HG02885 (cell line): ENCODE measurements at regions not wholly inside any gene's neighbourhood (a gene's known extent, or its start where the extent isn't known, plus 50 kb on each side); places are given as distances from the start of the nearest gene placed in this dataset.
"Not testable (repeated sequence)": the region's sequence is repeated elsewhere in the genome, so short reads cannot be mapped to it uniquely, and the experiment has no call there.

ENCODE experiments used
- ATAC-seq: cut with Tn5 transposase; IDR thresholded peaks from one replicate; pipeline ENCODE4 v1.9.1; 2021; ENCODE audit warnings: mild to moderate bottlenecking; ENCODE audit not compliant: unreplicated experiment, poor library complexity

DNA sequence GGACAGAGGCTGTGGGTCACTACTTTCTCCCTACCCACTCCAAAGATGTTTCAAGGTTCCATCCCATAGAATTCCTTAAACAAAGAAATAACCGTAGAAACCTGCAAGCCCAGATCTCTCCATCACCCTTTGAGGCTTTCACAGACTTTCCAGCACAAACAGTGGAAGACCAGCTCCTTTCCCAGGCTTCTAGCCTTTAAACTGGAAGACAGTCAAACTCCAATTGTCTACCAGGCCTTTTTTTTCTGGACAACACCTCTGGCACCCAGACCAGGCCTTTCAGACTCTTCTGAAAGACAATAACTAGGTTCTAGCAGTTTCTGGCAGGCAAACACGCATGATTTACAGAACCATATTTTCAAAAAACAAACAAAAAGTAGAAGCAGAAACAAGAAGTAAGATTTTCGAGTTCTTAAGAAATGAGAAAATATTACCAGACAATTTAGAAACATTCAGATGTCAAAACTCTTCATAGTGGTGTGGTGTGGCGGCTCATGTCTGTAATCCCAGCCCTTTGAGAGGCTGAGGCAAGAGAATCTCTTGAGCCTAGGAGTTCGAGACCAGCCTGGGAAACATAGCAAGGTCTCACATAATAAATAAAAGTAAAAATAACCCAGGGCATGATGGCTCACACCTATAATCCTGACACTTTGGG, 73.0 kb upstream of the EPCAM start:
- ATAC-seq = no peak

DNA sequence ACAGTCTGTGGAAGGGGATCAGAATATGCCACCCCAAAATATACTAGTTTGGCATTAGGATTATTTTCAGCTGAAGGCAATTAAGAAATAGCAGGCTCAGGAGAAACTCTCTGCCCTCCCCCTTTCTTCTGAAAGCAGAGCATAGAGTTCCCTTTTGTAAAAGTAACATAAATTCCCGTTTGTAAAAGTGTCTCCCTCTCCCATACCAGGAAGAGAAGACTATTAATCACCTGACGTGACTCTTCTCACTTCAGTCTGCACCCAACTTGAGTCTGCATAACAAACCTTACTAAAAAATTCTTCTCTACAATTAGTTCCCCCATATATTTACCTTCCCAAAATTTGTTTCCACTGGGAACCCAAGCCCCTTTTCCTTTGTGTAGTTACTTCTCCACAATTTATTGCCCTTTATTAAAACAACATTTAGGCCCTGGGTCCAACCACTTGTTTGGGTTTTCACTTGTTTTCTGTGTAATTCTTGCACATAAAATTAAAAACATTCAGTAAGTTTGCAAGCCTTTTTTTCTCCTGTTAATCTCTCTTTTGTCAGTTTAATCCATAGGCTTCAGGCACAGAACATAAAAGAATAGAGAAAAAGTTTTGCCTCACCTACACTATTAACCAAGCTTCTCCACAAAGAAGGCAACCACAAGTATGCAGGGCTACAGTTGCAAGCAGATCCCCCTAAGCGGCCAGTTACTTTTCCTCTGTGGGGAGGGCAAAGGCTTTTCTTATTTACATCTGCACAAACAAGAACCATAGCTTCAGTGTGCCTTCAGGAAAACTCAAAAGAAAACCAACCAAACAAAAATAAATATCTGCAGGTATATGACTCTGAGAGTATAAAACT, 73.8 kb upstream of the EPCAM start:
- no peak for ATAC-seq

DNA sequence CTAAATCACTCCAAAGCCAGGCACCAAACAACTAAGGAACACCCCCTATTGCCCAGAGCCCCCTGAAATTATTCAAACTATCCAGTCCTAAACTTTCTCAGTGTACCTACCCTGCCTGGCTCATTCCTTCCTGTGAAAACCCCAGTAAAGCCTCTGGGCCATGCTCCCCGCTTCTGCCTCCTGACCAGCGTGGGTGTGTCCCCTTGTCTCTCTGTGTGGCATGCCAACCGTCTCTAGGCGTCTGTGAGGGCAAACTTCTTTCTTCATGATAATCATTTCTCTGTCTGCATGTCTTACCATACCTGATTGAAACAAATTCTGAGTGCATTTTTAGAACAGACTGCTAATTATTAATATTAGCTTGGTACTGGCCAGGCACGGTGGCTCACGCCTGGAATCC, 75.1 kb upstream of the EPCAM start:
- ATAC-seq = no peak

DNA sequence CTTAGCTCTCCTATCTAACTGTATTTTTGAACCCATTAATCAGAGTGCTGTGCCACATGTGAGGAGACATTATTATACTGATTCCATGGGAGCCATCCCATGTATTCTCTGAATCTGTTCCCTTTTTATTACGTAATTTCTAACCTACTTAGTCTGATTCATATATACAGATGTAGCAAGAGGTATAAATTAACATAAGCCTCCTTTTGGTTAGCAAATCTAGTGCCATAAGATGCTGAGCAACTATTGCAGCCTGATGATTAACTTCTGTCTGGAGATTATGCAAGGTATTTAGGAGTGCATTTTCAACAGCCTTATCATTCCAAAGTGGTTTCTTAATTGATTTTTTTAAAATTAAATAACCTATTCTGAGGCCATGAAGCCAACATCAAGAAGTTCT, 80.2 kb upstream of the EPCAM start:
- no peak for ATAC-seq

DNA sequence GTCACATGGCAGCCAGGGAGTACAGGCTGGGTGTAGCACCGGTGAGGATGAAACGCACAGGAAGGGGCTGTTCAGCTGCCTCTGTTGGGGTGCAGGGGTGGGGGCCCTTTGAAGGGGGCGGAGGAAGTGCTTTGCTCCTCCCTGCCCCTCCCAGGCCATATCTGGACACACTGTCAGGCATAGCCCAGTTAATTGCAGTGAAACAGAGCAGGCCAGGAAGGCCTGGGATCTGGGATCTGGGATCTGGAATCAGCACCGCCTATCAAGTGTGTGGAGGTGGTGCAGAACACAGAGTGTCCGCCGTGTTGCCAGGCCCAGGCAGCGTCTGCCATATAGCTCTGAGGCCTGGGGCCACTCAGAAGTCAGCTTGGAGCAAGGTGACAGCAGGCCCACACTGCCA, 85.5 kb upstream of the EPCAM start:
- ATAC-seq = no peak

DNA sequence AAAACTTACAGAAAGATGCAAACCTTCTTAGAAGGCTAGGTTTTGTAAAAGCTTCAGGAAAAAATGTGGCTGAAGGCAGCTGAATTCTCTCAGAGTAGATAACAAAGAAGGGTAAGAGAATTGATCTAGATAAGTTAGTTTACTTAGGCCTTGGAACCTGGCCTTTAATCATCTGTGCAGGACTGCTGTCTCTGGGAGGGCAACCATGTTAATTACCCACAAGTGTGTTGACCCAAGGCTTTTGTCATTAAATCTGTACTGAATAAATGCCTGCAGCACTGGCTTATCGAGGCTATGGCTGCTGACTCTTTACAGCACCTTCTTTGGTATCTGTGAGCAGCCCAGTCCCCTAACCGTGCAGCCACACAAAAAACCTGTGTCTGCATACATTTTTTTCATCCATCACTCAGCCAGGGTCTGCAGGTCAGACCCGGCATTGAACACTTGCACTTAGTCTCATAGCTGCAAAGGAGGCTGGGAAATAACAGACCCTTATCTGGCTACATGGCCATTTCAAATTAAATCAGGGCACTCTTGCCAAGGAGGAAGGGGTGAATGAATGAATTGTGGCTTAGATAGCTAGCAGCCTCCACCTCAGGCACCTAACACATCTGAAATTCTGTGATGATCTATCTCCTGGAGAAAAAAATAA, 86.4 kb upstream of the EPCAM start:
- ATAC-seq = no peak

DNA sequence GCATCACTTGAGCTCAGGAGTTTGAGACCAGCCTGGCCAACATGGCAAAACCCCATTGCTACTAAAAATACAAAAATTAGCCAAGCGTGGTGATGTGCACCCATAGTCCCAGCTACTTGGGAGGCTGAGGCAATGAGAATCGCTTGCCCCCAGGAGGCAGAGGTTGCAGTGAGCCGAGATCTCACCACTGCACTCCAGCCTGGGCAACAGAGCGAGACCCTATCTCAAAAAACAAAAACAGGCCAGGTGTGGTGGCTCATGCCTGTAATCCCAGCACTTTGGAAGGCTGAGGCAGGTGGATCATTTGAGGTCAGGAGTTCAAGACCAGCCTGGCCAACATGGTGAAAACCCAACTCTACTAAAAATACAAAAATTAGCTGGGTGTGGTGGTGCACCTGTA, 89.6 kb upstream of the EPCAM start:
- ATAC-seq = not testable (repeated sequence)

DNA sequence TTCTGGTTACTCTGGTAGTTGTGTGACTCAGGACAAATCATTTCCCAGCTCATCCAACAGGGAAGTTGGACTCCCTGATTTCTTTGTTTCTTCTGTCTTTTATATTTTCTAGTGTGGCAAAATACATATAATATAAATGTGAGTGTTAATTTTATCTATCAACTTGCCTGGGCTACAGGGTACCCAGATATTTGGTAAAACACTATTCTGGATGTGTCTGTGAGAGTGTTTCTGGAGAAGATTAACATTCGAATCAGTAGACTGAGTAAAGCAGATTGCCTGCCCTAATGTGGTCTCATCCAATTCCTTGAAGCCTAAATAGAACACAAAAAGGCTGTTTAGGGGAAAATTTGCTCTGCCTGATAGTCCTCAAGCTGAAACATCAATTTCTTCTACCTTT, 91.1 kb upstream of the EPCAM start:
- ATAC-seq = no peak

DNA sequence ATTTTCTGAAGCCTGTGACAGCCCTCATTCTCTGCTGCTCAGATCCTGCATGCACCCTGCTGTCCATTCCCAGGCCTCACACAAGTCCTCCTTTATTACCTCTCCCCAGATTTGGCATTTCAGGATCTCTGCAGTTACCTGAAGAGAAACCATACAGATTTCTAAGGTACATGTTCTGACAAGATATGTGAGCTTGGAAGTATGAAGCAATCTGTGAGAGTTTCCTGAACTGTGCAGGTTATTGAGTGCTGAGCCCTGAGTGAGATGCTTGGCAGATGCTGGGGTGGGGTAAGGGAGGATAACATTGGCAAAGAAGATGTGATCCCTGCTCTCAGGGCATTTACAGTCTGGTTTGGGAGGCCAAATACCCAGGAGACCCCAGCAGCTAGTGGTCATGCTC, 91.9 kb upstream of the EPCAM start:
- ATAC-seq = no peak

DNA sequence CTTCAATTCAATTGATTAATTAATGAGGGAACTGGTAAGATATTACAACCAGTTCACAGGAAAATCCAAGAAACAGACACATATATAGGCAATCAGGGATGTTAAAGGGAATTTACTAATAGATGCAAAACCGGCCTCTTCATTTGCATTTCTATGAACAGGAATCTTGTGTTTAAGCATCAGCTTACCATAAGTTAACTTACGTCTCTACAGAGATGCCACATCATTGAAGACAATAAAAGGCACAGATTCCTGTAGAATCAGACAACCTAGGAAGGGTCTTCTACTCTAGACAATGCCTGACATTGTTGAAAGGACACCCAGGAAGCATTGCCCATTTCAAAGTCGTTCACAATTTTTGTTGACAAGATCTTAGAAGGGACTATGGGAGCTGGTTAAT, 93.0 kb upstream of the EPCAM start:
- no peak for ATAC-seq

DNA sequence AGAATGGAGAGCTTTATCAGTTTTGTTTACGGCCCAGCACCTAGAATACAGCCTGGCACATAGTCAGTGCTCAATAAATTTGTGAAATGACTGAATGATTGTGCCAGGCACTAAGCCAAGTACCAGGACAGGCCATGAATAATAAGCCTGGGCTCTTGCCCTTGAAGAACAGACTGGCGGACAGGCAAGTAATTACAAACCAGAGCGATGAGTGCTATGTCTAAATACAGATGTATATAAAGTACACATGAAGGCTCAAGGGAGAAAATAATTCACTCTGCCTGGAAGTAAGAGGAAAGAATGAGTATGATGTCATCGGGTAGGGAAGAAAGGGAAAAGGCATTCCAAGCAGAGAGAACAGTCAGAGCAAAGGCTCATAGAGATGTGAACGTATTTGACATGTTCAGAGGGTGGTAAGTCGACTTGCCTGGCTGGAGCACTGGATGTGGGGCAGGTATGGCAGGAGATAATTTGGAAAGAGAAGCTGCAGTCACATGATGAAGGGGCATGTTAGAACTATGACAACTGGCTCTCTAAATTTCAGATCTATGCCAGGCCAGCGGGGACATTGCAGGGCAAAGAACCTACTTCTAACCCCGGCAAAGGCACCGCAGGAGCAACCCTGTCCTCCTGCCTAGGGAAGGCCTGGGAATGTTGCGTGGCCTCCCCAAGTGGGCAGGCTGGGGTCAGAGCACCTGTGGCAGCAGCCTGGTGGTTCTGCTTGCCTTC, 94.9 kb upstream of the EPCAM start:
- ATAC-seq = no peak

DNA sequence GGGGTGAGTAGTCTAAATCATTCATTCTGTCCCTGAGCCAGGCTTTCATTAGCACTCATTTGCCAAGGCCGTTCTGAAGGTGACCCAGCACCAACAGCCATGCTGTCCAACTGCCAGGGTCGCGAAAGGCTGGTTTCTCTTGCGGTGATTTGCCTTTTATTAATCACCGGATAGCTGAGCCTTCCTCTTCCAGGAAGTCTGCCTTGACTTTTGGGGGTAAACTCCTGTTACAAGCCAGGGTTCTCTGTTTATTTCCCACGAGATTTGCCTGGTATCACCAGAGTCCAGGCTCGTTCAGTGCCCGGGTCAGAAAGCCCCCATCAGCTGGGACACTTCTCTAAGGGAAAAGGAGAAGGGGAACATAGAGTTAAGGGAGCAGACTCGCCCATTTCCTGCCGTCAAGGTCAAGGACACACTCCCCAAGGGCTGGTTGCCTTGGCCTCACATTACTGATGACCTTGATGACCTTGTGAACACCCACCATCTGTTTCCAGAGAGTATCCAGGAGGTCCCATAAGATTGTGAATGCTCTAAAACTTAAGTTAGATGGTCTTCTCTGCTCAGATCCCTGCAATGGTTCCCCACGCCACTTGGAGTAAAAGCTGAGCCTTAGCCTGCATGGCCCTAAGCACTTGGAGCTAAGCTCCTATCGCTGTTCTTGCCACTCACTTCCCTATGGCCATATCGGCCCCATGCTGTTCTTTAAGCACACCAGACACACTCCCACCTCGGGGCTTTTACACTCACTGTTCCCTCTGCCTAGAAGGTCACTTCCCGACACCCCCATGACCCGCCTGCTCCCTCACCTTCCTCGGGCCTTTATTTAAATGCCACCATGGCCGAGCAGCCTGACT, 96.0 kb upstream of the EPCAM start:
- ATAC-seq = no peak

DNA sequence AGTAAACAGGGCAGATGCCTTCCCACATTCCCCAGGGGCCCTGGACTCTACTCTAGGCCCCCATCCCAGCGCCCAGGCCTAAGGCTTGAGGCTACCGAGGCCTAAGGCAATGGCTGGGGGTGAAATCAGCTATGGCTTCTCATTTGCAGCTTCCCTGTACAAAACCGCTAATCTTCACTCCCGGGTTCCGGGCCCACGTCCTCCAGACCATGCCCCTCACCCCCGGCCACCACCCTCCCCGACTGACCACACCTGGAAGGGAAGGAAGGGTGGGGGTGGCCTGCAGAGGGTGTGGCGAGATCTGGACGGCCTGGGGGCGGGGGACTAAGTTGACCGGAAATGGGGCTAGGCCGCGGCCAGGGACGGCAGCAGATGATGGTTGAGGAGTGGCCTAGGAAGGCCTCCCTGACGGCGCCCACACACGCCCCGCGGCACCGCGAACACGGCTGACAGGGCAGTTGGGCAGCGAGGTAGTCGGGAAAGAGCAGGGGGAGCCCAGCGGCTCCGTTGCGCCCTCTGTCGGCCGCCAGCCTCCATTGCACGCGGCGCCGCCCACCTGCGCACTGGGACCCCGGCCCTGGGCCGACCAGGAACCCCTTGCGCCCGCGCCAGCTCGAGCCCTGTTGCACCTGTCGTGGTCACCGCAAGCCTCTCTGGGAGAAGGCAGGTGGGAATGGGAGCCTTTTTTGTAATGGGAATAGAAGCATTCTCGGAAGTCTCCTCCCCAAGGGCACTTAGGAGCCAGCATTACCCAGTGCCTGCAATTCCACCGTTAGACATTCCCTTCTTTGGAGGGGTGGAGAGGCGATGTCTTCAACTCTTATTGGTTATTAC, 95.9 kb upstream of the CALM2 start:
- peak; percentile 83 for ATAC-seq

DNA sequence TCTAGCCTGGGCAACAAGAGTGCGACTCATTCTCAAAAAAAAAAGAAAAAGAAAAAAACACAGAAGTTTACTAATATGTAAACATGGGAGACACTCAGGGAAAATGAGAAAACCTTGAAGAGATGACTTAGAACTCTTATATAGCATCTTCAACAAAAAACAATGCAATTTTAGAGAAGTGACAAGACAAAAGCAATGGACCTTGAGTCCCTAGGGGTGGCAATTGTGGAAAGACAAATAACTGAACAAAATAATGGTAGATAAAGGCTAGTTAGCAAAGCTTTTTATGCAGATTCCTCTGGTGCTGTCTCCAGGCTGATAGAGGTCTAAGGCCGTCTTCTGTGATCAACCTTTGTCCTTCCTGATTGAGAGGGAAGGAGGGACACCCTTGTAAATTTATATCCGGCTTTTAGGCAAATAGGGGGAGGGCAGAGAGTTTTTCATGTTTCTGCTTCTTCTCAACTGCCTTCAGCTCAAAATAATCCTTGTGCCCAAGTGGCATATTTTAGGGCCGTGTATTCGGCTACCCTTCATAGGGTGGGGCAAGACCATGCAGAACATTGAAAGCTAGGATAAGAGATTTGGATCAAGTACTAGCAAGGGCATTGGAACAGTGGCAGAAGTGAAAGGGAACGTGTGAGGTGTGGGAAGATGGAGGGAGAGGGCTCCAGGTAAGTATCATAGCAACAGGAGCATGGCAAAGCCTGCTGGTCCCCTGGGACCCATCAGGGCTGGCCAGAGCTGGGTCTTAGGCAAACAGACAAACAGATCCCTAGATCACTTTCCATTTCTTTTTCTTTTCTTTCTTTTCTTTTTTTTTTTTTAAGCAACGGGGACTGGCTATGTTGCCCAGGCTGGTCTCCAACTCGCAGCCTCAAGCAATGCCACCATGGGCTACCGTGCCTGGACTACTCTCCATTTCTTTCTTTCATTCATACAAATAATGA, 95.0 kb upstream of the CALM2 start:
- no peak for ATAC-seq

DNA sequence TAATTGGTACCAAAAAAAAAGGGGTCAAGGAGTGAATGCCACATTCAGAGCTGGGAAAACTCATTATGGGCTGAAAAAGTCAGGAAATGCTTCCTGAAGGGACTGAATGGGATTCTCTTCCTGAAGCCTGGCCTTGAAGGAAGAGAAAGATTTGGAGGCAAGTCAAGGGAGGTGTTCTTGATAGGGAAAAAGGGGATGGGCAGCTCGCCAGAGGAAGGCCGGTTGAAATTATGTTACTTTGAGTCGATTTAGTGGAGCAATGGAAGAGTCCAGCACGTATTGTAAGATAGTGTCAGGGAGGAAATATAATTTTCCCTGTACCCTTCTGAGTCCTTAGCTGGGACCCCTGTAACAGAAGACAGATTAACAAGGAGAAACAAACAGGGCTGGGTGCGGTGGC, 94.1 kb upstream of the CALM2 start:
- no peak for ATAC-seq

DNA sequence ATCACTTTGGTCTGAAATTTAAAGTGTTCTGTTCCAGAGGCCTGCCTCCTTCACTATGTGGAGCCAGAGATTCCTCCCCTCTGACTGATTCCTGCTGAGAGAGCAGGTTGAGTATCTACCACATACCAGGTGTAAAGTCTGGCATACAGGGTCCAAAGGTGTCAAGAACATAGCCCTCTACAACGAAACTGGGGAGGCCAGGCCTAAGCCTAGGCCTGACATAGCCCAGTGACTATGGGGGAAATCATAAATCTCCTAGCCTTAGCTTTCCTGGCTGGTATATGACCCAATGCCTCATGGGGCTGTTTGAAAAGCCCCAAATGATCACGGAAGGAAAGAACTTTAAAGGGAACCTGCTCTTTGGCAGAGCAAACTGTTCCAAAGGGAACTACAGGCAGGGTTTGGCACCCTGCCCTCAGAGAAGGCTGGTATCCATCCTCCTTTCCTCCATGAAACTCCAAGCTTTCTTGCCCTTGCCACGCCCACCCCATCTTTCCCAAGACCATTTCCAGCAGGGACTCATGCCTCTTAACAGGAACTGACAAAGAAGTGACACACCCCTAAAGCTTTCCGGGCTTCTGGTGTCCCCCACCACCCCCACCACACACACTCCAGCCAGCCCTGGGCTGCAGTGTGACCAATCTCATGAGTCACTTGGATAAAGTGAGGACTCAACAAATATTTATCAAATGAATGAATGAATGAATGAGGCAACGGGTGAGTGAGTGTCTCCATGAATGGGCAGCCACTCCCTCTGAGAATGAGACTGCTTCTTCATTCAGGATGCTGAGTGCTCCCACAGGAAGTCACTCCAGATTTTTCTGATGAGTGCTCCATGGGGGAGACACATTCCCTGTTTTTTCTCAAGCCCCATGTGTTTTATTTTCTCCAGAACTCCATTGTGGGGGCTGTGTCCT, 93.3 kb upstream of the CALM2 start:
- ATAC-seq = no peak

DNA sequence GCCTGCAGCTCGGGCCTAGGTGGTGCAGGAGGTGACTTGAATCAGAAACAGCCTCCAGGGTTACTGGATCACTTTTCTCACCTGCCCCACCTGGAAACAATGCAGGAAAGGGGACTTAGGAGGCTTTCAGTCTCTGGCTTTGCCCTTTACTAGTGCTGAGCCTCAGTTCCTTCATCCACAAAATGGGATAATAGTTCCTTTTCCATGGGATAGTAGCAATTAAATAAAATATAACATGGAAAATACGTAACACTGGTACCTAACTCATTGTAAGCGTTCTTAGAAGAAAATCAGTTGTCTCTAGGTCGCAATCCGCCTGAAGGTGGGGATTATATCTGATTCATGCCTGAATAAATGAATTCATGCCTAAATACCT, 91.4 kb upstream of the CALM2 start:
- no peak for ATAC-seq
